ENCODE measurements at regions not wholly inside any gene's neighbourhood (a gene's known extent, or its start where the extent isn't known, plus 50 kb on each side); places are given as distances from the start of the nearest gene placed in this dataset.
"Not testable (repeated sequence)": the region's sequence is repeated elsewhere in the genome, so short reads cannot be mapped to it uniquely, and the experiment has no call there.

DNA sequence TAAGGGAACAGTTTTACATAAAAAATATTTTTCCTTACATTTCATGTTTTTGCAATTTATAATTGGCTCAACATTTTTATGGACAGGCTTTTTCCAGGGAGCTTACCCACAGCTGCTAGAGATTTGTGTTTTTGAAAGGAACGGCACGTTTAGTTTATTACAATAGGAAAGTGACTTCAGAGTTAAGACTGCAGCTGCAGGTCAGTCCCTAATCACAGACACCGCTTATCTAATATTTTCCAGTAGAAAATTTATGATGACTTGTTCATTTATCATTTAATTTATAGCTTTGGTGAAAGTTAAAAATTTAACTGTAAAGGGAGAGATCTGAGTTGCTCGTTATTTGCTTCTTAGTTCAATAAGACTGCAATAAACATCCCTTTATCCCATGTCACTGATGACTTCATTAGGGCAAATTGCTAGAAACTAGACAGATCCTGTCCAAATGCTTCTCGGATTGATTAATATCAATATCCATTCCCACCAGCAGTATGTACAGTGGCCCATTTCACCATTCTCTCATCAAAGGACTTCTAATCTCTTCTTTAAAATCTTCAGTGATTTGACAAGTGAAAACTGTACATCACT lies 97.0 kb upstream of the ODAD2 start:
- H3K9me3 ChIP-seq (ENCODE audit: control insufficient read depth in 2 of 2, insufficient read depth in 1 of 2, low read length in 1 of 2): no peaks in the 10 kb centered on the region
- H3K27me3 ChIP-seq (ENCODE audit: control insufficient read depth in 2 of 2, insufficient read depth in 1 of 2, low read length in 1 of 2): no peaks in the 10 kb centered on the region
- H3K36me3 ChIP-seq (ENCODE audit: control insufficient read depth in 2 of 2, insufficient read depth in 2 of 2, low read length in 1 of 2): no peaks in the 10 kb centered on the region
- H3K27ac ChIP-seq (ENCODE audit: low read depth in 1 of 2, low read length in 1 of 2): no peak overlapping the region
- DNase-seq (ENCODE audit: low read depth in 6 of 9, low spot score in 9 of 9): no peak
- no peaks in the 10 kb centered on the region for H3K4me1 ChIP-seq (ENCODE audit: control insufficient read depth in 2 of 2, insufficient read depth in 2 of 2, low read length in 2 of 2)
- no peak overlapping the region for H3K4me3 ChIP-seq (ENCODE audit: low read length in 2 of 2)
- 96% methylated on average over 5 of the region's 5 CpGs for WGBS

GRCh38 chr10:28094121-28094520 lies 95.2 kb upstream of the ODAD2 start:
- Histone ChIP-seq H3K36me3 (ENCODE audit: control insufficient read depth in 2 of 2, insufficient read depth in 2 of 2, low read length in 1 of 2) (no peaks in the 10 kb centered on the region), H3K9me3 (ENCODE audit: control insufficient read depth in 2 of 2, insufficient read depth in 1 of 2, low read length in 1 of 2) (no peaks in the 10 kb centered on the region), H3K4me3 (ENCODE audit: low read length in 2 of 2) (no peak overlapping the region), H3K27ac (ENCODE audit: low read depth in 1 of 2, low read length in 1 of 2) (no peak overlapping the region), H3K4me1 (ENCODE audit: control insufficient read depth in 2 of 2, insufficient read depth in 2 of 2, low read length in 2 of 2) (no peaks in the 10 kb centered on the region), H3K27me3 (ENCODE audit: control insufficient read depth in 2 of 2, insufficient read depth in 1 of 2, low read length in 1 of 2) (no peaks in the 10 kb centered on the region)
- no peak for DNase-seq (ENCODE audit: low read depth in 6 of 9, low spot score in 9 of 9)
- WGBS: 97% methylated on average over 8 of the region's 8 CpGs

GRCh38 chr10:28091913-28092312 lies 93.0 kb upstream of the ODAD2 start:
- H3K36me3 ChIP-seq (ENCODE audit: control insufficient read depth in 2 of 2, insufficient read depth in 2 of 2, low read length in 1 of 2): no peaks in the 10 kb centered on the region
- H3K4me3 ChIP-seq (ENCODE audit: low read length in 2 of 2): no peak overlapping the region
- H3K9me3 ChIP-seq (ENCODE audit: control insufficient read depth in 2 of 2, insufficient read depth in 1 of 2, low read length in 1 of 2): no peaks in the 10 kb centered on the region
- H3K27me3 ChIP-seq (ENCODE audit: control insufficient read depth in 2 of 2, insufficient read depth in 1 of 2, low read length in 1 of 2): no peaks in the 10 kb centered on the region
- 95% methylated on average over 2 of the region's 2 CpGs for WGBS
- no peak overlapping the region for H3K27ac ChIP-seq (ENCODE audit: low read depth in 1 of 2, low read length in 1 of 2)
- no peaks in the 10 kb centered on the region for H3K4me1 ChIP-seq (ENCODE audit: control insufficient read depth in 2 of 2, insufficient read depth in 2 of 2, low read length in 2 of 2)
- DNase-seq (ENCODE audit: low read depth in 6 of 9, low spot score in 9 of 9): no peak

DNA sequence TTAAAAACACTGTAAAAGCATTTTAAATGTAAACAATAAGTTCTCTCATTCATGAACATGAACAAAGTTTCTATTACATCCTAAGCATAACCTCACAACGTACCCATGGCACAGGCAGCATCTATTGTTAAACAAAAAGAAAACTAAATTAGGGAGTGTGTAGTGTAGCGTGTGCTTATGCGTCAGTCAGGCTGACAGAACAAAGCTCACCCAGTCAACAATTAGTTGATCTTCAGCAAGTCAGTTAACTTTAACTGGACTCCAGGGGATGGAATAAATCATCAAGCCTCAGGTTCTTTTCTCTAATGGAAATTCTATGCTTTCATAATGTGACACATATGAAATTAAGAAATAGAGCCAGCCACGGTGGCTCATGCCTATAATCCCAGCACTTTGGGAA lies 91.6 kb upstream of the ODAD2 start:
- Histone ChIP-seq H3K4me3 (ENCODE audit: low read length in 2 of 2) (no peak overlapping the region), H3K9me3 (ENCODE audit: control insufficient read depth in 2 of 2, insufficient read depth in 1 of 2, low read length in 1 of 2) (no peaks in the 10 kb centered on the region), H3K27me3 (ENCODE audit: control insufficient read depth in 2 of 2, insufficient read depth in 1 of 2, low read length in 1 of 2) (no peaks in the 10 kb centered on the region), H3K4me1 (ENCODE audit: control insufficient read depth in 2 of 2, insufficient read depth in 2 of 2, low read length in 2 of 2) (no peaks in the 10 kb centered on the region), H3K27ac (ENCODE audit: low read depth in 1 of 2, low read length in 1 of 2) (no peak overlapping the region), H3K36me3 (ENCODE audit: control insufficient read depth in 2 of 2, insufficient read depth in 2 of 2, low read length in 1 of 2) (no peaks in the 10 kb centered on the region)
- DNase-seq (ENCODE audit: low read depth in 6 of 9, low spot score in 9 of 9): no peak
- WGBS: 97% methylated on average over 4 of the region's 4 CpGs

- no peak overlapping the region for H3K27ac ChIP-seq (ENCODE audit: low read depth in 1 of 2, low read length in 1 of 2)
- H3K4me3 ChIP-seq (ENCODE audit: low read length in 2 of 2): no peak overlapping the region
- no peak for DNase-seq (ENCODE audit: low read depth in 6 of 9, low spot score in 9 of 9)
- H3K9me3 ChIP-seq (ENCODE audit: control insufficient read depth in 2 of 2, insufficient read depth in 1 of 2, low read length in 1 of 2): no peaks in the 10 kb centered on the region
- WGBS: 96% methylated on average over 10 of the region's 10 CpGs
- H3K4me1 ChIP-seq (ENCODE audit: control insufficient read depth in 2 of 2, insufficient read depth in 2 of 2, low read length in 2 of 2): no peaks in the 10 kb centered on the region
- H3K27me3 ChIP-seq (ENCODE audit: control insufficient read depth in 2 of 2, insufficient read depth in 1 of 2, low read length in 1 of 2): no peaks in the 10 kb centered on the region
- H3K36me3 ChIP-seq (ENCODE audit: control insufficient read depth in 2 of 2, insufficient read depth in 2 of 2, low read length in 1 of 2): no peaks in the 10 kb centered on the region
Measured at GRCh38 chr10:28089467-28089866, 90.6 kb upstream of the ODAD2 start.

DNA sequence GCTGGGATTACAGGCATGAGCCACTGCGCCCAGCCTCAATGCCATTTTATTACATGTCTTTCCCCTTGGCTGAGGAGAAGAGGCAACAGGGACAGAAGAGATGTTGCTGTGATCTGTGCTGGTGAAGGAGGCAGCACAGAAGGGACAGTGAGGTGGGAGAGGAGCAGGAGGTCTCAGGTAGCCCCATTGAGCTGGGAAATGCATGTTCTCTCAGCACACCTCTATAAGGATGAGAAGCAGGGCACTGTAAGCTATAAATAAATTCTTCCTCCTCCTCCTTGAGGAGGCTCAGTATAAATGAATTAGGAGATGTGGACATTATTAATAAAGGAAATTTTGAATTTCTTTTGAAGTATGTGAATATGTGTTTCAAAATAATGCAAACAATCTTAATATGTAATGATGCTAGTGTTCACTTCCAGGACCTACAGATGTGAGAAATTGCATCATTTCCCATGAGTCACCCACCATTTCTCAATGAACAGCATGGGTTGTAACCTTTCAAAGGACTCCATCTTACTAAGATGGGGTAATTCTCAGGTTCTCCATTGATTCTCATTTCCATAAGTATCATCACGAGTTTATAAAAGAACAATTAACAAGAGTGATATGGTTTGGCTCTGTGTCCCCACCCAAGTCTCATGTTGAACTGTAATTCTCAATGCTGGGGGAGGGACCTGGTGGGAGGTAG lies 88.9 kb upstream of the ODAD2 start:
- H3K4me1 ChIP-seq (ENCODE audit: control insufficient read depth in 2 of 2, insufficient read depth in 2 of 2, low read length in 2 of 2): no peaks in the 10 kb centered on the region
- no peaks in the 10 kb centered on the region for H3K9me3 ChIP-seq (ENCODE audit: control insufficient read depth in 2 of 2, insufficient read depth in 1 of 2, low read length in 1 of 2)
- H3K36me3 ChIP-seq (ENCODE audit: control insufficient read depth in 2 of 2, insufficient read depth in 2 of 2, low read length in 1 of 2): no peaks in the 10 kb centered on the region
- H3K4me3 ChIP-seq (ENCODE audit: low read length in 2 of 2): no peak overlapping the region
- no peak overlapping the region for H3K27ac ChIP-seq (ENCODE audit: low read depth in 1 of 2, low read length in 1 of 2)
- WGBS: over 99% methylated on average over 2 of the region's 2 CpGs
- no peaks in the 10 kb centered on the region for H3K27me3 ChIP-seq (ENCODE audit: control insufficient read depth in 2 of 2, insufficient read depth in 1 of 2, low read length in 1 of 2)
- no peak for DNase-seq (ENCODE audit: low read depth in 6 of 9, low spot score in 9 of 9)

DNA sequence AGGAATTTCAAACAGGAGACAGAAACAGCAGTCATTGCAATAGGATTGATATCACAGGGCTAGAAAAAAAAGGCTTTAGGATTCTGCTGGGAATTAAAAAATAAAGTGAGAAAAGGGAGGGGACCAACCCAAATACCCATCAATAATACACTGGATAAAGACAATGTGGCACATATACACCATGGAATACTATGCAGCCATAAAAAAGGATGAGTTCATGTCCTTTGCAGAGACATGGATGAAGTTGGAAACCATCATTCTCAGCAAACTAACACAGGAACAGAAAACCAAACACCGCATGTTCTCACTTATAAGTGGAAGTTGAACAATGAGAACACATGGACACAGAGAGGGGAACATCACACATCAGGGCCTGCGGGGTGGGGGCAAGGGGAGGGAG lies 86.9 kb upstream of the ODAD2 start:
- not testable (repeated sequence) for H3K27me3 ChIP-seq (ENCODE audit: control insufficient read depth in 2 of 2, insufficient read depth in 1 of 2, low read length in 1 of 2); H3K4me1 ChIP-seq (ENCODE audit: control insufficient read depth in 2 of 2, insufficient read depth in 2 of 2, low read length in 2 of 2); H3K36me3 ChIP-seq (ENCODE audit: control insufficient read depth in 2 of 2, insufficient read depth in 2 of 2, low read length in 1 of 2); H3K27ac ChIP-seq (ENCODE audit: low read depth in 1 of 2, low read length in 1 of 2); H3K9me3 ChIP-seq (ENCODE audit: control insufficient read depth in 2 of 2, insufficient read depth in 1 of 2, low read length in 1 of 2); DNase-seq (ENCODE audit: low read depth in 6 of 9, low spot score in 9 of 9); H3K4me3 ChIP-seq (ENCODE audit: low read length in 2 of 2)
- WGBS: 96% methylated on average over 2 of the region's 2 CpGs

DNA sequence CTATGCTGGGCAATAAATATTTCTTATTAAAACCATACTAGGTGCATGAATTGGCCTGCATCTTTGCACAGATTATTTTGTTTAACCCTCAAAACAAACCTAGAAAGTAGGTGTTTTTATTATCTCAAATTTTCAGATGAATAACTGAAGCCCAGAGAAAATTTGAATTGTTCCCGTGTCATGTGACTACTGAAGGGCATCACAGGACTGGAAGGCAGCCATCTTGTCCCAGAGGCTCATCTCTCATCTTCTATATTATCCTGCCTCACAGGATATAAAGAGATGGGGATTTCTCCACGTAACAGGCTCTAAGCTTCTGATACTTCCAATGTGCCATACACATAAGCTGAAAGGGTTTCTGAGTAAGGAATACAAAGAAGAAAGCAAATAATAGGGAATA lies 84.0 kb upstream of the ODAD2 start:
- no peak overlapping the region for H3K4me3 ChIP-seq (ENCODE audit: low read length in 2 of 2)
- 98% methylated on average over 2 of the region's 2 CpGs for WGBS
- DNase-seq (ENCODE audit: low read depth in 6 of 9, low spot score in 9 of 9): no peak
- H3K9me3 ChIP-seq (ENCODE audit: control insufficient read depth in 2 of 2, insufficient read depth in 1 of 2, low read length in 1 of 2): no peaks in the 10 kb centered on the region
- H3K4me1 ChIP-seq (ENCODE audit: control insufficient read depth in 2 of 2, insufficient read depth in 2 of 2, low read length in 2 of 2): no peaks in the 10 kb centered on the region
- no peak overlapping the region for H3K27ac ChIP-seq (ENCODE audit: low read depth in 1 of 2, low read length in 1 of 2)
- H3K27me3 ChIP-seq (ENCODE audit: control insufficient read depth in 2 of 2, insufficient read depth in 1 of 2, low read length in 1 of 2): no peaks in the 10 kb centered on the region
- no peaks in the 10 kb centered on the region for H3K36me3 ChIP-seq (ENCODE audit: control insufficient read depth in 2 of 2, insufficient read depth in 2 of 2, low read length in 1 of 2)

- no peaks in the 10 kb centered on the region for H3K36me3 ChIP-seq (ENCODE audit: control insufficient read depth in 2 of 2, insufficient read depth in 2 of 2, low read length in 1 of 2)
- no peak overlapping the region for H3K4me3 ChIP-seq (ENCODE audit: low read length in 2 of 2)
- H3K4me1 ChIP-seq (ENCODE audit: control insufficient read depth in 2 of 2, insufficient read depth in 2 of 2, low read length in 2 of 2): no peaks in the 10 kb centered on the region
- H3K9me3 ChIP-seq (ENCODE audit: control insufficient read depth in 2 of 2, insufficient read depth in 1 of 2, low read length in 1 of 2): no peaks in the 10 kb centered on the region
- DNase-seq (ENCODE audit: low read depth in 6 of 9, low spot score in 9 of 9): no peak
- no peak overlapping the region for H3K27ac ChIP-seq (ENCODE audit: low read depth in 1 of 2, low read length in 1 of 2)
- no peaks in the 10 kb centered on the region for H3K27me3 ChIP-seq (ENCODE audit: control insufficient read depth in 2 of 2, insufficient read depth in 1 of 2, low read length in 1 of 2)
Measured at GRCh38 chr10:28082316-28082715, 83.4 kb upstream of the ODAD2 start.
